Lower lobe of right lung (tissue), 2 donors: ENCODE measurements at regions not wholly inside any gene's neighbourhood (a gene's known extent, or its start where the extent isn't known, plus 50 kb on each side); places are given as distances from the start of the nearest gene placed in this dataset.

ENCODE experiments used
- ATAC-seq, 2 donors: fragments of 200-7000 bp; cut with Tn5 transposase; one replicate each; pipeline ENCODE4 v1.9.1; 2020 to 2022; ENCODE audit warnings: mild to moderate bottlenecking in 2 of 2, moderate library complexity in 2 of 2
- DNase-seq: peaks from one replicate; pipeline ENCODE4 v3.0.0-alpha.2; 2020
- H3K27ac ChIP-seq: fragments of 200-600 bp; one replicate; pipeline ENCODE4 v1.8.0; 2022
- H3K27me3 ChIP-seq: fragments of 200-600 bp; one replicate; pipeline ENCODE4 v1.8.0; 2022; ENCODE audit warnings: low read depth
- H3K36me3 ChIP-seq: fragments of 200-600 bp; one replicate; pipeline ENCODE4 v1.8.0; 2022; ENCODE audit warnings: mild to moderate bottlenecking
- H3K4me1 ChIP-seq: fragments of 200-600 bp; one replicate; pipeline ENCODE4 v1.8.0; 2022
- H3K4me3 ChIP-seq: fragments of 200-600 bp; one replicate; pipeline ENCODE4 v1.8.0; 2022; ENCODE audit warnings: mild to moderate bottlenecking
- H3K9me3 ChIP-seq: fragments of 200-600 bp; one replicate; pipeline ENCODE4 v1.8.0; 2022
- CTCF ChIP-seq: fragments of 200-600 bp; IDR thresholded peaks from one replicate; pipeline ENCODE4 v1.8.0; 2022; ENCODE audit warnings: antibody characterized with exemption, mild to moderate bottlenecking
- intact Hi-C: fragments of 100-400 bp; cut with DNase I; formaldehyde crosslinking; loops from one replicate; pipeline ENCODE4 v1.11.0; 2022
- donor health status: DM: no; HTN: yes; CAD: no; lungs with severe emphysema.

- DNase-seq (no peak), ATAC-seq (no peak)
- H3K36me3 ChIP-seq, result no peaks in the 10 kb centered on the region
- no peaks in the 10 kb centered on the region for H3K27me3 ChIP-seq
- intact Hi-C loops, result loop anchor here (10.0 kb wide), 1 partner anchor 111 kb away; no protein-coding TSS in a partner anchor
- no peak overlapping the region for H3K4me3 ChIP-seq
- no peak overlapping the region for H3K27ac ChIP-seq
- H3K9me3 ChIP-seq, result no peaks in the 10 kb centered on the region
- no peak for TF ChIP-seq CTCF
- H3K4me1 ChIP-seq, result no peaks in the 10 kb centered on the region
Measured at GRCh38 chr6:165733489-165733791, 70.4 kb upstream of the PDE10A start.

DNA sequence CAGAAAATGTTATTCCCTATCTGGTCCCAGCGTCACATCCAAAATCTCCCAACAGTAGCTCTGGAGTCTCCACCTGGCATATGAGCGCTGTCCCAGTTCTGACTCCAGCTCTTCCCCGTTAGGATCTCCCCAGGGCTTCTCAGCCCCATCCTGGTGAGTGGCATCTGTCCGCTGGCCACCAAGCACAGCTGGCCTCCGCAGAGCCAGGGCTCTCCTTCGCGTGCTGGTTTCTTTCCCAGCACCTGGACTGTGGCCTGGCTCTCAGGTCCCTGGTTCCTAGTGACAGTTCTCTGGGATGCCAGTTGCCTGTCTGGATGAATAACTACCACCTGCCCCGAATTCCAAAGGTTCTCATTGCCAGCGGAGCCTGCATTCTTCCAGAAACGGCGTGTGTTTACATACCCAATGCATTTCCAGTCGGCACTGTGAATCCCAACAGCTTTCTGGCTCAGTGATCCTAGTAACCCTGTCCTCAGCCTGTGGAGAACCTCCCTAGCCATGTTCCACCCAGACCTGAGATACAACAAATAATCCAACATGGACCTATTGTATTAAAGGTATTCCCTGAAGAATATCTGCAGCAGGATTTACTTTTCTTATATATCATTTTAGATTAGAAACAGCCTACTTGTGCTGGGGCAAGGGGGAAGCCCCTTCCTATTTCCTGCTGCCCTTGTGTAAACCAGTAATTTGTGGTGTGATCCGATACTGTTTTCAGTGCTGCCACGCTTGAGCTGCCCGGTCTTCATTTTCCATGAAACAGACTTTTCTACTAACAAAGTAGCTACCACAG is 69.9 kb upstream of the PDE10A start:
- Histone ChIP-seq H3K36me3 (no peaks in the 10 kb centered on the region), H3K27ac (no peak overlapping the region), H3K27me3 (no peaks in the 10 kb centered on the region), H3K4me3 (no peak overlapping the region), H3K9me3 (no peaks in the 10 kb centered on the region), H3K4me1 (no peaks in the 10 kb centered on the region)
- ATAC-seq, result no peak
- no peak for TF ChIP-seq CTCF
- intact Hi-C loops, result loop anchor here (10.0 kb wide), 1 partner anchor 112 kb away; no protein-coding TSS in a partner anchor
- no peak for DNase-seq

- no peak overlapping the region for H3K27ac ChIP-seq
- H3K4me3 ChIP-seq, result no peak overlapping the region
- H3K27me3 ChIP-seq, result no peaks in the 10 kb centered on the region
- ATAC-seq (peak in 1 of 2 donors; percentile 63), DNase-seq (no peak)
- no peaks in the 10 kb centered on the region for H3K4me1 ChIP-seq
- peak; percentile 80 for TF ChIP-seq CTCF
- H3K9me3 ChIP-seq, result no peaks in the 10 kb centered on the region
- intact Hi-C loops, result no loop called here
- H3K36me3 ChIP-seq, result no peaks in the 10 kb centered on the region
Measured at GRCh38 chr6:165729307-165729936, 66.4 kb upstream of the PDE10A start.

GRCh38 chr6:165728216-165728615 is 65.2 kb upstream of the PDE10A start:
- H3K27me3 ChIP-seq, result no peaks in the 10 kb centered on the region
- H3K4me3 ChIP-seq, result no peak overlapping the region
- H3K4me1 ChIP-seq, result no peaks in the 10 kb centered on the region
- DNase-seq, result no peak
- no peaks in the 10 kb centered on the region for H3K9me3 ChIP-seq
- TF ChIP-seq CTCF, result no peak
- no peak for ATAC-seq
- intact Hi-C loops, result no loop called here
- H3K27ac ChIP-seq, result no peak overlapping the region
- H3K36me3 ChIP-seq, result no peaks in the 10 kb centered on the region

DNA sequence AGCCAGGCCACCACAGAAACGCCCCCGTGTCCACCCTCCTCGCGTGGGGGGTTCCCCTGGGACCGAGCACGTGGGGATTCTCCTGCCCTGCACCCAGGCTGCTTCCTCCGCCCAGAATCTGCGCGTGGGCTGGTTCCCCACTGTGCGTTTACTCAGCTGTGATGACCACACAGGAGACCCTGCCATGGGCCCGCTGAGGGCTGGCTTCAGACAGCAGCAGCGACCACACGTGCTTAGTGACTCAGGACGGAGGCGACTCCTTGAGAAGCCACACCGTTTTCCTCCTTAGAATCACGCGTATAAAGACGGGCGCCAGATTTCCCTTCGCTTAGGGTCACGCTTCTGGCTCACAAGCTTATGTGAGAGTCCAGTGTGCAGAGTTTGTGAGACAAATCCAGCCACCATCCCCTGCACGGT is 63.9 kb upstream of the PDE10A start:
- ATAC-seq (no peak), DNase-seq (no peak)
- H3K4me3 ChIP-seq, result no peak overlapping the region
- H3K27ac ChIP-seq, result no peak overlapping the region
- intact Hi-C loops, result no loop called here
- H3K4me1 ChIP-seq, result no peaks in the 10 kb centered on the region
- H3K9me3 ChIP-seq, result no peaks in the 10 kb centered on the region
- H3K36me3 ChIP-seq, result no peaks in the 10 kb centered on the region
- TF ChIP-seq CTCF, result no peak
- H3K27me3 ChIP-seq, result no peaks in the 10 kb centered on the region
